OCI-LY7 (cell line): ENCODE measurements at regions not wholly inside any gene's neighbourhood (a gene's known extent, or its start where the extent isn't known, plus 50 kb on each side); places are given as distances from the start of the nearest gene placed in this dataset.

Source experiments
- BruUV-seq: library from RNA; stranded (reverse); fragments of 400-500 nt; replicated peaks from 2 replicates; lab custom pipeline; 2021; lab: Mats Ljungman, UMichigan
- CTCF ChIA-PET: fragments of 300-600 bp; sonication (Branson Sonifier 250); formaldehyde crosslinking; loops from one replicate; lab custom pipeline; 2022; ENCODE audit warnings: antibody characterized with exemption; ENCODE audit not compliant: unreplicated experiment; lab: Charles Lee
- POLR2A ChIA-PET: fragments of 300-600 bp; sonication (Branson Sonifier 250); formaldehyde crosslinking; loops from one replicate; lab custom pipeline; 2022; ENCODE audit warnings: antibody characterized with exemption; lab: Charles Lee
- DNase-seq: peaks from one replicate; pipeline ENCODE4 v3.0.0-alpha.2; 2015; ENCODE audit warnings: low spot score
- H2AFZ ChIP-seq: fragments of 200-600 bp; sonication (generic), shearing (Covaris generic); 2 replicates; pipeline ENCODE4 v1.6.1; 2014; ENCODE audit warnings: mild to moderate bottlenecking, antibody characterized with exemption, low read length, moderate library complexity
- H3K27ac ChIP-seq: fragments of 200-600 bp; sonication (generic); 2 replicates; pipeline ENCODE4 v1.5.1; 2014; ENCODE audit warnings: mixed run types, low read depth, mild to moderate bottlenecking, moderate library complexity, low read length, inconsistent platforms; ENCODE audit not compliant: poor library complexity, severe bottlenecking
- H3K36me3 ChIP-seq: fragments of 200-600 bp; sonication (generic); 2 replicates; pipeline ENCODE4 v1.6.1; 2014; ENCODE audit warnings: mild to moderate bottlenecking, antibody characterized with exemption, low read length, moderate library complexity, mixed read lengths; ENCODE audit not compliant: insufficient read depth
- H3K4me1 ChIP-seq: fragments of 200-600 bp; sonication (generic); 2 replicates; pipeline ENCODE4 v1.5.1; 2014; ENCODE audit warnings: mild to moderate bottlenecking, low read length; ENCODE audit not compliant: insufficient read depth, poor library complexity, severe bottlenecking
- H3K4me2 ChIP-seq: fragments of 200-600 bp; sonication (generic); 2 replicates; pipeline ENCODE4 v1.6.1; 2014; ENCODE audit warnings: mild to moderate bottlenecking, low read length
- H3K4me3 ChIP-seq: fragments of 200-600 bp; sonication (generic); 2 replicates; pipeline ENCODE4 v1.5.1; 2014; ENCODE audit warnings: mild to moderate bottlenecking, low read depth, low read length; ENCODE audit not compliant: poor library complexity, severe bottlenecking
- H3K79me2 ChIP-seq: fragments of 200-600 bp; sonication (generic); 2 replicates; pipeline ENCODE4 v1.6.1; 2016; ENCODE audit warnings: low read depth, mild to moderate bottlenecking, low read length, moderate library complexity, mixed read lengths; ENCODE audit not compliant: insufficient read depth
- H3K9me2 ChIP-seq: fragments of 200-600 bp; sonication (generic); 2 replicates; pipeline ENCODE4 v1.6.1; 2016; ENCODE audit warnings: mild to moderate bottlenecking, low read length, mixed read lengths; ENCODE audit not compliant: insufficient read depth
- H3K9me3 ChIP-seq: fragments of 200-600 bp; sonication (generic); 2 replicates; pipeline ENCODE4 v1.6.1; 2014; ENCODE audit warnings: mild to moderate bottlenecking, mixed run types, low read length, mixed read lengths
- H4K20me1 ChIP-seq: fragments of 200-600 bp; sonication (generic); 2 replicates; pipeline ENCODE4 v1.6.1; 2014; ENCODE audit warnings: mild to moderate bottlenecking, antibody characterized with exemption, low read length, moderate library complexity, mixed read lengths; ENCODE audit not compliant: insufficient read depth
- CTCF ChIP-seq: fragments of 200-600 bp; sonication (generic); conservative IDR thresholded peaks from 2 replicates; pipeline ENCODE4 v1.5.1; 2014; ENCODE audit warnings: mild to moderate bottlenecking, antibody characterized with exemption, low read length, moderate library complexity, mixed read lengths
- EZH2phosphoT487 ChIP-seq: fragments of 200-600 bp; sonication (generic); IDR thresholded peaks from 2 replicates; pipeline ENCODE4 v1.6.1; 2018; ENCODE audit warnings: low read depth, borderline replicate concordance, mild to moderate bottlenecking, mixed run types, antibody characterized with exemption, low read length, moderate library complexity, mixed read lengths
- intact Hi-C: fragments of 100-400 bp; cut with micrococcal nuclease; formaldehyde crosslinking; loops from one replicate; pipeline ENCODE4 v1.10.0; 2022; ENCODE audit not compliant: unreplicated experiment

- BruUV-seq, result no TSS peak
- CTCF ChIA-PET, result no interaction called here
- Histone ChIP-seq H3K9me2 (no peaks in the 10 kb centered on the region), H3K79me2 (no peaks in the 10 kb centered on the region), H3K9me3 (no peaks in the 10 kb centered on the region), H3K36me3 (no peaks in the 10 kb centered on the region), H2AFZ (no peak overlapping the region), H3K27ac (no peak overlapping the region), H3K4me2 (no peak overlapping the region), H4K20me1 (no peaks in the 10 kb centered on the region), H3K4me3 (no peak overlapping the region), H3K4me1 (no peaks in the 10 kb centered on the region)
- intact Hi-C loops, result no loop called here
- POLR2A ChIA-PET, result interaction anchor here (0.7 kb wide), 1 partner anchor 551 kb away, joined by 3 read pairs; no protein-coding TSS in a partner anchor
- TF ChIP-seq CTCF (no peak), EZH2phosphoT487 (no peak)
- DNase-seq, result no peak
Observed at GRCh38 chr6:6525933-6526332, 62.6 kb upstream of the LY86 start.

- H3K4me1 ChIP-seq, result no peaks in the 10 kb centered on the region
- DNase-seq, result no peak
- ChIA-PET CTCF (no interaction called here), POLR2A (interaction anchor here (0.7 kb wide), 1 partner anchor 24 kb away, joined by 3 read pairs; no protein-coding TSS in a partner anchor)
- no peaks in the 10 kb centered on the region for H4K20me1 ChIP-seq
- intact Hi-C loops, result no loop called here
- no peak overlapping the region for H2AFZ ChIP-seq
- no peaks in the 10 kb centered on the region for H3K9me3 ChIP-seq
- no peaks in the 10 kb centered on the region for H3K9me2 ChIP-seq
- no peak overlapping the region for H3K27ac ChIP-seq
- no TSS peak for BruUV-seq
- TF ChIP-seq EZH2phosphoT487 (no peak), CTCF (no peak)
- no peaks in the 10 kb centered on the region for H3K79me2 ChIP-seq
- H3K4me3 ChIP-seq, result no peak overlapping the region
- H3K4me2 ChIP-seq, result no peak overlapping the region
- H3K36me3 ChIP-seq, result no peaks in the 10 kb centered on the region
Observed at GRCh38 chr6:6529275-6529674, 59.2 kb upstream of the LY86 start.

GRCh38 chr6:6533176-6533575 is 55.3 kb upstream of the LY86 start:
- H3K4me3 ChIP-seq, result no peak overlapping the region
- intact Hi-C loops, result no loop called here
- POLR2A ChIA-PET, result interaction anchor here (0.6 to 2.3 kb wide), 3 partner anchors 16 to 201 kb away, joined by 3 to 7 read pairs (median 4); no protein-coding TSS in a partner anchor
- no TSS peak for BruUV-seq
- H3K27ac ChIP-seq, result no peak overlapping the region
- no peak for DNase-seq
- H3K9me3 ChIP-seq, result no peaks in the 10 kb centered on the region
- H3K79me2 ChIP-seq, result no peaks in the 10 kb centered on the region
- no peak overlapping the region for H3K4me2 ChIP-seq
- H3K9me2 ChIP-seq, result no peaks in the 10 kb centered on the region
- no peaks in the 10 kb centered on the region for H4K20me1 ChIP-seq
- no peak for TF ChIP-seq CTCF
- no peak for TF ChIP-seq EZH2phosphoT487
- H3K36me3 ChIP-seq, result no peaks in the 10 kb centered on the region
- CTCF ChIA-PET, result no interaction called here
- H2AFZ ChIP-seq, result no peak overlapping the region
- H3K4me1 ChIP-seq, result no peaks in the 10 kb centered on the region
